ENCODE measurements at regions not wholly inside any gene's neighbourhood (a gene's known extent, or its start where the extent isn't known, plus 50 kb on each side); places are given as distances from the start of the nearest gene placed in this dataset.
"Not testable (repeated sequence)": the region's sequence is repeated elsewhere in the genome, so short reads cannot be mapped to it uniquely, and the experiment has no call there.

GRCh38 chr5:62223312-62223670 lies 82.7 kb upstream of the KIF2A start:
- DNase-seq (ENCODE audit: low spot score) = not testable (repeated sequence)

GRCh38 chr5:62224987-62225601 lies 80.9 kb upstream of the KIF2A start:
- not testable (repeated sequence) for DNase-seq (ENCODE audit: low spot score)

DNA sequence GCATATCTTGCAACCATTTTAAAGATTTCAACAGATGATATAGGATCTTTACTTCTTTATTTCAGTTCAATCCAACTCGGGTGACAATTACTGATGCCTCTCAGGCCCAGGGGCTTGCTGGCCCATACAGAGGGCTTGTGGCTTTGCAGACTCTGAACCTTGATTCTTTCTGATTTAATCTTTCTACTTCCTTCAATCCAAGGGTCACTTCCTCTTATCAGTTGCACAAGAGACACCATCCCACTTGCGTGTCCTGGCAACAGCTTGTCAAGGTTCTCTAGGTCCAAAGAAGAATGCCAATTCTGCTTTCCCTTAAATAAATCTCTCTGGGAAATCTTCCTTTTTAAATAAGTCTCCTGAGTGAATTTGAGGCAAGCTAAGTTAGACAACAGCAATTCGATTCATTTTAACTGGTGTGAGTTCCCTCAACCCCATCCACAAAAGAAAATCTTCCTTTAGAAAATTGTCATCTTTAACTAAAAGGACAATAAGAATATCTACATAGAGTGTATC lies 75.1 kb upstream of the KIF2A start:
- DNase-seq (ENCODE audit: low spot score) = not testable (repeated sequence)

GRCh38 chr5:62231576-62231975 lies 74.4 kb upstream of the KIF2A start:
- DNase-seq (ENCODE audit: low spot score) = no peak

GRCh38 chr5:62232218-62232617 lies 73.8 kb upstream of the KIF2A start:
- DNase-seq (ENCODE audit: low spot score) = not testable (repeated sequence)

DNA sequence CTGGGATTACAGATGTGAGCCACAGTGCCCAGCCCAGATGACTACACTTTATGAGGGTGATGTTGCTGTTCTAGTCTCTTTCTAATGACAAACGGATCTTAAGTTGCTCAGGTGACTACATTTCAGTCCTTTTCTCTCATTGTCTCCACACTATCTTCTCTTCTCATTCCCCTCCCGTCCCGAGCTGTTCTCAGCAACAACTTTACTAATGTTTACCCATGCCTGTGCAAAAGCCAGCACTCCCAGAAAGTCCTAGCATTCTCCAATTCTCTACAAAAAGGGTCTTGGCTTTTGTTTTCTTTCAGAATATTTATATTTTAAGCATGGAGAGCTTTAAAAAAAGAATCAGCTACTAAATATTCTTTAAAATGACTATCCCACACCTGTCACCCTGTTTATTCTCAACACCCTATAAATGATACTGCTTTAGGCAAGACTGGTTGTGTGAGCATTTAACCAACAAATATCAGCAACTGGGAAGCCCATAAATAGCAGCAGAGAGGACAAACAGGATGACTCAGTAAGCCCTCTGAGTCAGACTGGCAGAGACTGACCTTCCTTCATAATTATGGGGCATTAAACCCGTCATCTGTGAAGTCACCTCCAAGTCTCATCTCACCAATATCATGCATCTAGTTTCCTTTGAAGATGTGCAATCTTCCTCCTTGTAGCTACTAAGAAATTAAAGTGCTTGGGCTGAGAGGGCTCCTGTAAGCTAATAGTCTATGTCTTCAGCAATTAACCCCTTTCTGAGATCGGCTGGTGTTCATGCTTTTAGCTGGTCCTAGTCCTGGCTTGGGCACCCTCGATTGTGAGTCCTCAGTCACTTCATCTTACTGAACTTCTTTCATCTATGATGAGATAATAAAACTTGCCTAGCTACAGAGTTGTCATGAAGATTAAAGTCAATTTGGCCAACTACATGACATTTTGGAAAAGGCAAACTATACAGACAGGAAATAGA lies 72.6 kb upstream of the KIF2A start:
- DNase-seq (ENCODE audit: low spot score) = not testable (repeated sequence)

GRCh38 chr5:62236593-62236992 lies 69.4 kb upstream of the KIF2A start:
- not testable (repeated sequence) for DNase-seq (ENCODE audit: low spot score)

DNA sequence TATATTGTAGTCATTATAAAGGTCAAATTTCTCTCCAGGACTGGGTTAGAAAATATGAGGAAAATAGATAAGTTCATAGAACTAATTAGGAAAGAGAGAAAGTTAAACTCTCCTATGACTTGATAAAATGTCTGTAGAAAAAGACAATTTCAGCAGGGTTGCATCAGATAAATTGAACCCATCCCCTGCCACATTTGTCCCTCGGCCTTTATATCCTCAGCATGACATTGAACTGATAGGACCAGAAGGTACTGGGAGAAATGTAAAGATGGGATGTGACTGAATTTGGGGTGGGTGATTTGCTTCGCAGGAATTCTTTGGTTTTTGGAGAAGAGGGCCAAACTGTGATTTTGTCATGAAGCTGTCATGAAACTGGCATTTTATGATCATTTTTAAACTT lies 68.1 kb upstream of the KIF2A start:
- not testable (repeated sequence) for DNase-seq (ENCODE audit: low spot score)

DNA sequence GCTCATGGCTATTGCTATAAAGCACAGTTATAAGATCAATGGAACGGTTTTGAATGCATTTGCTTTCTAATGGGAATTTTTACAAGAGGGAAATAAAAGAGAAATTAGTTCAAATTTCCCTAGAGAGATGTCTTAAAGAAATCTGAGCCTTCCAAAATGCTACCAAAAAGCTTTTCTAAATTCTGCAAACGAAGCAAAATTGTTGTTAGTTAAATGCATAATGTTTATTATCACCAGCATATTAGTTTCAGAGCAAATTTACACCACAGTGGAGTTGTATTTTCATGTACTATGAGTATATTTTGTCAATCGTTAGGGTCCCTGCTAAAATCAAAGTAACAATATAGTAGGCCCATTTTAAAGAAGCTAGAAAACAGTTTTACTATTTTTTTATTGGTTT lies 67.4 kb upstream of the KIF2A start:
- DNase-seq (ENCODE audit: low spot score) = not testable (repeated sequence)

GRCh38 chr5:62240494-62240893 lies 65.5 kb upstream of the KIF2A start:
- DNase-seq (ENCODE audit: low spot score) = not testable (repeated sequence)

- not testable (repeated sequence) for DNase-seq (ENCODE audit: low spot score)
Observed at GRCh38 chr5:62242000-62242399, 64.0 kb upstream of the KIF2A start.

- not testable (repeated sequence) for DNase-seq (ENCODE audit: low spot score)
Observed at GRCh38 chr5:62243046-62243445, 63.0 kb upstream of the KIF2A start.

DNA sequence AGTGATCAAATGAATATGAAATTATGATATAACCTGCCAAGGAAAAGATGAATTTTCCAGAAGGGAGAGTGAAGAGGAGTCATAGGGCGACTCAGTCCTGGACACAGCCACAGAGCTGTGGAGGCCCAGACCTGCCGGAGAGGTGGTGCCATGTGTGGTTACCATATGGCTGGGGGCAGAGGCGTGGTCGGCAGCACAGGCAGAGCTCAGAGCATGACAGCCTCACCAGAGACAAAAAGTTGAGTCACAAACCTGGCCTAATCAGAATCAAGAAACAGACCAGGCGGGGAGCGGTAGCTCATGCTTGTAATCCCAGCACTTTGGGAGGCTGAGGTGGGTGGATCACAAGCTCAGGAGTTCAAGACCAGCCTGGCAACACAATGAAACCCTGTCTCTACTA lies 57.8 kb upstream of the KIF2A start:
- not testable (repeated sequence) for DNase-seq (ENCODE audit: low spot score)

GRCh38 chr5:62250085-62250484 lies 55.9 kb upstream of the KIF2A start:
- DNase-seq (ENCODE audit: low spot score) = not testable (repeated sequence)

DNA sequence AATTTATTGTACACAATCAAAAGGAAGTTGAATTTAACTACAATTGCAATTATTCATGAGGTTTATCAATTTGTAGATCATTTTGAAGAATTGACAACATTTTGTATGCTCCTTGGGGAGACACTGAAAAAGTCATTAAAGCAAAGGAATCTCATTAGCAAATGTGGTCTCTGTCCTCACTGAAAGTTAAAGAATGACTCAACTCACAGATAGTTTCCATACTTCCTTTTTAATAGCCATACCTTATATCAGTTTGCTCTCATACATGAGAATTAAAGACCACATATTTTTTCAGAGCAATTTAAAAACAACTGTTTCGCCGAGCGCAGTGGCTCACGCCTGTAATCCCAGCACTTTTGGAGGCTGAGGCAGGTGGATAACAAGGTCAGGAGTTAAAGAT lies 55.1 kb upstream of the KIF2A start:
- not testable (repeated sequence) for DNase-seq (ENCODE audit: low spot score)

- not testable (repeated sequence) for DNase-seq (ENCODE audit: low spot score)
Observed at GRCh38 chr5:62252519-62252918, 53.5 kb upstream of the KIF2A start.

DNA sequence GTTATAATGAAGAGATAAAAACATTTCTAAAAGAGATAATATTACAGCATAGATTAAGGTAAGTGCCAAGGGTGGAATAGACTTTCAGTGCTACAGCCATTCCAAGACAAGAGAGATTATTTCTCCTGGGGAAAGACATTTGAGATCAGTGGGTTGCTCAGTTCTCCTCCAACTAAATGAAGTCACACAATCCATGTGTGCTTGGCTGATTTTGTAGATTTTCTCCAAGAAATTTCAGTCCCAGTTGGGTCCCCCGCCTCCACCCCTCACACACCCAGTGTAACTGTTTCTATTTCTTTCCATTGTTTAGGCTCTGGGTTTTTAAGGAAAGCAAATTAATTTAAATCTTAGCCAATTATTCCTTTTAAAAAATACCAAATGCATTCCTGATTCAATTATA lies 50.5 kb upstream of the KIF2A start:
- not testable (repeated sequence) for DNase-seq (ENCODE audit: low spot score)

DNA sequence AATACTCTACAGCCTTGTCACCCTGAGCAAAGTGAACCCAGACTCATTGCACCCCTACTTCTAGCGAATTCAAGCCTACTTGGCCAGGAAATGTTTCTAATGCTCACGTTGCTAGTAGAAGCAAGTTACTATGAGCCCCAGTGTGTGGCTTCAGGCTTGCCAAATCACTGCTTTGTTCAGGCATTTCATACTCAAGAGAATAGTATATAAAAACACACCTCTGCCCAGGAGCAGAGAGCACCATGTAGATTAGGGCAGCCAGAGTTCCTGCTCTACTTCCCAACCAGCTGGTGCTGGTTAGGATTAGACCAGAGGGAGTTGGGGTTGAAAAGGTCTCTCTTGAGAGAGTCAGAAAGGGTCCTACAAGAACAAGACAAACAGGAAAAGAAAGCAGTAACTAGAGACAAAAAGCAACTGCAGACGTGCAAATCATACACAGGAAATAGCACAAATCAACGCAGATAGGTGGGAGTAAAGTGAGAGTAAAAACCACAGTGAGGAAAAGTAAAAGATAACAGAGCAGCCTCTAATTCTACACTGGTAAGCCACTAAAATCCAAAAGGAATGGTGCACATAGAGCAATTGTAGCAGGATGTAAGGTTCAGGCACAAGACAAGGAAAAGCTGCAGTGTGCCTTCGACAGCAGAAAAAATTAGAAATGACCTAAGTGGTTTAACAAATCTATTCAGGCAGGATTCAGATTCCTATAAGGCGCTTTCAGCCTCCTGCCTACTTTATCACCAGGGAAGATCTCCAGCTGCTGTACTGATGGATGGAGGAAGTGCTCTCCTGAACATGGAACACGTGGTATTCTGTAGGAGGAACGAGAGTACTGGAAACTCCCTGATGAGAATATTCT lies 49.6 kb upstream of the KIF2A start:
- peak; percentile 28 for DNase-seq (ENCODE audit: low spot score)
